Endodermal cell (in vitro differentiated cells): ENCODE measurements at regions not wholly inside any gene's neighbourhood (a gene's known extent, or its start where the extent isn't known, plus 50 kb on each side); places are given as distances from the start of the nearest gene placed in this dataset.
A peak's percentile ranks its signal among the peaks of the same experiment; 100 is the strongest.

Experiments used
- DNase-seq: peaks from one replicate; pipeline ENCODE4 v3.0.0-alpha.2; 2017
- H3K27ac ChIP-seq: 2 replicates; pipeline ENCODE4 v1.5.1; 2013; ENCODE audit warnings: mild to moderate bottlenecking, low read depth, low read length, moderate library complexity
- H3K27me3 ChIP-seq: 2 replicates; pipeline ENCODE4 v1.6.1; 2013; ENCODE audit warnings: mild to moderate bottlenecking, low read length, moderate library complexity; ENCODE audit not compliant: insufficient read depth, control insufficient read depth, poor library complexity, severe bottlenecking
- H3K36me3 ChIP-seq: 2 replicates; pipeline ENCODE4 v1.7.0; 2013; ENCODE audit warnings: mild to moderate bottlenecking, low read length, moderate library complexity; ENCODE audit not compliant: control insufficient read depth, insufficient read depth
- H3K4me1 ChIP-seq: one replicate; pipeline ENCODE4 v1.7.0; 2013; ENCODE audit warnings: low read length; ENCODE audit not compliant: control insufficient read depth, insufficient read depth
- H3K4me3 ChIP-seq: 2 replicates; pipeline ENCODE4 v1.5.1; 2013; ENCODE audit warnings: mild to moderate bottlenecking, low read length, moderate library complexity
- H3K9ac ChIP-seq: 2 replicates; pipeline ENCODE4 v1.6.1; 2013; ENCODE audit warnings: mild to moderate bottlenecking, low read length, moderate library complexity; ENCODE audit not compliant: poor library complexity, severe bottlenecking; ENCODE audit errors: extremely low read depth
- H3K9me3 ChIP-seq: 2 replicates; pipeline ENCODE4 v1.6.1; 2013; ENCODE audit warnings: mild to moderate bottlenecking, low read length, moderate library complexity; ENCODE audit not compliant: control insufficient read depth
- H3K27ac Mint-ChIP-seq: 2 replicates; pipeline ENCODE4 v1.8.0; 2020; ENCODE audit warnings: mixed read lengths
- H3K27me3 Mint-ChIP-seq: 2 replicates; pipeline ENCODE4 v1.8.0; 2021; ENCODE audit warnings: mild to moderate bottlenecking, mixed read lengths; ENCODE audit not compliant: insufficient read depth
- H3K36me3 Mint-ChIP-seq: 2 replicates; pipeline ENCODE4 v1.8.0; 2020; ENCODE audit warnings: low read depth, mixed read lengths
- H3K4me1 Mint-ChIP-seq: 2 replicates; pipeline ENCODE4 v1.8.0; 2020; ENCODE audit warnings: mixed read lengths
- H3K4me3 Mint-ChIP-seq: 2 replicates; pipeline ENCODE4 v1.8.0; 2020; ENCODE audit warnings: mild to moderate bottlenecking, moderate library complexity, mixed read lengths
- H3K9me3 Mint-ChIP-seq: 2 replicates; pipeline ENCODE4 v1.8.0; 2020; ENCODE audit warnings: mild to moderate bottlenecking, mixed read lengths
- CTCF ChIP-seq: fragments of 200-600 bp; sonication (generic); conservative IDR thresholded peaks from 2 replicates; pipeline ENCODE4 v1.5.0; 2021; ENCODE audit warnings: antibody characterized with exemption, mild to moderate bottlenecking
- WGBS, 2 experiments: methylation state at CpG; one replicate each; pipeline versions ENCODE4 v1.1.5 to v1.1.7; 2013; ENCODE audit warnings: missing lambda C conversion rate in 2 of 2, mixed read lengths in 1 of 2; ENCODE audit not compliant: insufficient coverage in 1 of 2, insufficient read length in 1 of 2; 5-methylcytosine and 5-hydroxymethylcytosine counted together

DNA sequence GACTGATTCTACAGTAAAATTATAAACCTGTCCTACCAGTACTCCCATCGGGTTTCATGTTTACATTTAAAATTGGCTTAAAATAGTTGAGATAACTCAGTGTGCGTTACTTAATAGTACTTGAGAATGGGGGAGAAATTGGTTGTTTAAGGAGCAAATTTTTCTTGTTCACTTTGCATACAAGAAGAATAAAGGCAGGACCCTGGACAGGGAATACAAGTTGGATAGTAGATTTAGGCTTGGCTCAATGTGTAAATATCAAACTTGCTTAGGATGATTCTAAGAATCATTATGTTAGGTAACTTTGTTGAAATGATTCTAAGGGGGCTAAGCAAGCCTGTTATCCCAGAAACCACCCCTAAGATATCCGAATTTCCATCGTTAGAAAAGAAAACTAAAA, 448.4 kb upstream of the TLE4 start:
- no peaks in the 10 kb centered on the region for H3K4me1 Mint-ChIP-seq
- 84 to 100% methylated on average over 2 to 4 of the region's 4 CpGs for WGBS, 2 experiments
- DNase-seq, result no peak

DNA sequence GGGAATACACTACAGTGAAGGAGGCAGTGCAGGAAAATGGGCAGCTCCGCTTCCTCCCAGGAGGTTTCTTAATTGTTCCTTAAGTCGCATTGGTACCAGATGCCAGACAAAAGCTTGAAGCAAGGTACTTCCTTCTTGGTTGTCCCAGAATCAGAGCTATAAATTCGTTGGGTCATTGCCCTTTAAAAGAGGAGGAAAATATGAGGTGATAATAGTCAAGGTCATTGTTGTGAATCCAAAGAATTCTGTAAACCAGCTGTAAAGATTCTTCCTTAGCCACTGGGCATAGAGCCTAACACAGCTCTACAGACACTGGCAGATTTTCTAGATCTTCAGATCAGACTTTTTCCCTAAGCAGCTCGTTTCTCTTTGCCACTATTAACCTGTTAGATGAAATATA, 444.1 kb upstream of the TLE4 start:
- no peak overlapping the region for H3K27ac ChIP-seq
- H3K27me3 ChIP-seq, result no peaks in the 10 kb centered on the region
- Mint-ChIP-seq H3K36me3 (no peaks in the 10 kb centered on the region), H3K9me3 (no peaks in the 10 kb centered on the region), H3K27me3 (no peaks in the 10 kb centered on the region), H3K4me1 (peaks cover 17% of the 10 kb centered on the region), H3K4me3 (no peak overlapping the region), H3K27ac (no peak overlapping the region)
- 77 to 93% methylated on average over 3 to 4 of the region's 4 CpGs for WGBS, 2 experiments
- no peaks in the 10 kb centered on the region for H3K36me3 ChIP-seq
- H3K4me3 ChIP-seq, result no peak overlapping the region
- no peak for TF ChIP-seq CTCF
- peaks cover 7% of the 10 kb centered on the region for H3K4me1 ChIP-seq
- H3K9me3 ChIP-seq, result no peaks in the 10 kb centered on the region
- no peak overlapping the region for H3K9ac ChIP-seq
- DNase-seq, result no peak

More for the DNA sequence above, 448.4 kb upstream of the TLE4 start:
- no peak overlapping the region for H3K27ac ChIP-seq
- TF ChIP-seq CTCF, result no peak
- no peaks in the 10 kb centered on the region for H3K36me3 ChIP-seq
- Mint-ChIP-seq H3K4me3 (no peak overlapping the region), H3K36me3 (no peaks in the 10 kb centered on the region), H3K27ac (no peak overlapping the region), H3K9me3 (no peaks in the 10 kb centered on the region), H3K27me3 (no peaks in the 10 kb centered on the region)
- H3K27me3 ChIP-seq, result no peaks in the 10 kb centered on the region
- H3K4me1 ChIP-seq, result peaks cover 6% of the 10 kb centered on the region
- H3K9ac ChIP-seq, result no peak overlapping the region
- no peaks in the 10 kb centered on the region for H3K9me3 ChIP-seq
- no peak overlapping the region for H3K4me3 ChIP-seq

DNA sequence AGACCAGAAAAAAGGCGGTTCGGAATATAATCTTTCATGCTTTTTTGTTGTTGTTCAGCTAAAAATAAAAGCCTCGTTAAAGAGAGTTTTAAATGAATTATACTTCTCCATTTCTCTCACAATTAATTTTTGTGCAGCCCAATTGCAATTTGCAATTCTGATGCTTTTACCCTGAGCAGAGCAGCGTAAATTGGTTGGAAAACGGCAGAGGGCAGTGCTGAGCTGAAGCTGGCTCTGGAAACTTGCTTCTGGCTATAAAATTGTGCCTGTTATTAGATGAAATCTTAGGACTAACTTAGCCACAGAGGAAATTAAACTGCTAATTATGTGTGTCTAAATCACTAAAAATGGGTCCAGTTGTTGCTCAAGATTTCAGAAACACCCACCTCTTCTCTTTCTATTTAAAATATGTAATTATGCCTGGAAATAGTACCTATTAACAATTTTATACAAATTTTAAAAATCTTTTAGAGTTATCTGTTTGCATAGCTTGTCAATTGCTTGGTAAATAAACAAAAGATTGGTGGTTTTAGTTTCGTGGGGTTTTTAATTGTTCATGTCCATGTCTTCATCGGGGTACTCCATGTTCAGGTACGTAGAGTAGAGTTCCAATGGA, 441.8 kb upstream of the TLE4 start:
- no peak overlapping the region for H3K9ac ChIP-seq
- Mint-ChIP-seq H3K4me3 (no peak overlapping the region), H3K27ac (no peak overlapping the region), H3K9me3 (no peaks in the 10 kb centered on the region), H3K4me1 (peaks cover 25% of the 10 kb centered on the region), H3K27me3 (no peaks in the 10 kb centered on the region), H3K36me3 (no peaks in the 10 kb centered on the region)
- H3K9me3 ChIP-seq, result no peaks in the 10 kb centered on the region
- H3K27ac ChIP-seq, result no peak overlapping the region
- no peaks in the 10 kb centered on the region for H3K36me3 ChIP-seq
- WGBS, 2 experiments, result 17 to 53% methylated on average over 2 to 8 of the region's 8 CpGs
- DNase-seq, result peak; percentile 84
- H3K4me1 ChIP-seq, result peaks cover 10% of the 10 kb centered on the region
- H3K4me3 ChIP-seq, result no peak overlapping the region
- H3K27me3 ChIP-seq, result no peaks in the 10 kb centered on the region
- peak; percentile 91 for TF ChIP-seq CTCF
